ENCODE measurements at regions not wholly inside any gene's neighbourhood (a gene's known extent, or its start where the extent isn't known, plus 50 kb on each side); places are given as distances from the start of the nearest gene placed in this dataset.

- Histone ChIP-seq H3K27me3 (peaks cover 0 to 4% of the 10 kb centered on the region in 2 donors), H3K9me3 (no peaks in the 10 kb centered on the region), H3K4me1 (no peaks in the 10 kb centered on the region), H3K27ac (no peak overlapping the region), H3K36me3 (no peaks in the 10 kb centered on the region), H3K4me3 (no peak overlapping the region)
- intact Hi-C loops (cut with DNase I), result no loop called here
- no peak for TF ChIP-seq CTCF (IDR thresholded peaks at IDR 0.05)
- DNase-seq (no peak), ATAC-seq (no peak)
These were observed 111.0 kb upstream of the APC start for GRCh38 chr5:112626715-112627114.

- Histone ChIP-seq H3K9me3 (peaks cover 0 to 4% of the 10 kb centered on the region in 2 donors), H3K4me1 (no peaks in the 10 kb centered on the region), H3K27ac (no peak overlapping the region), H3K4me3 (no peak overlapping the region), H3K36me3 (no peaks in the 10 kb centered on the region), H3K27me3 (no peaks in the 10 kb centered on the region)
- intact Hi-C loops (cut with DNase I), result no loop called here
- TF ChIP-seq CTCF (IDR thresholded peaks at IDR 0.05), result no peak
- DNase-seq (no peak), ATAC-seq (no peak)
These were observed 109.3 kb upstream of the APC start for GRCh38 chr5:112628214-112628980.

- intact Hi-C loops (cut with DNase I), result no loop called here
- no peaks in the 10 kb centered on the region for H3K27me3 ChIP-seq
- H3K36me3 ChIP-seq, result no peaks in the 10 kb centered on the region
- H3K9me3 ChIP-seq, result peaks cover 0 to 4% of the 10 kb centered on the region in 2 donors
- TF ChIP-seq CTCF (IDR thresholded peaks at IDR 0.05), result no peak
- H3K27ac ChIP-seq, result no peak overlapping the region
- H3K4me1 ChIP-seq, result no peaks in the 10 kb centered on the region
- no peak for ATAC-seq
- no peak overlapping the region for H3K4me3 ChIP-seq
- no peak for DNase-seq
These were observed 107.3 kb upstream of the APC start for GRCh38 chr5:112630246-112631009.

- peaks cover 0 to 4% of the 10 kb centered on the region in 2 donors for H3K9me3 ChIP-seq
- no peaks in the 10 kb centered on the region for H3K36me3 ChIP-seq
- no peak for TF ChIP-seq CTCF (IDR thresholded peaks at IDR 0.05)
- no peaks in the 10 kb centered on the region for H3K27me3 ChIP-seq
- no peak overlapping the region for H3K27ac ChIP-seq
- DNase-seq, result no peak
- H3K4me1 ChIP-seq, result peaks cover 0 to 3% of the 10 kb centered on the region in 2 donors
- intact Hi-C loops (cut with DNase I), result no loop called here
- ATAC-seq, result peak; percentile 14
- no peak overlapping the region for H3K4me3 ChIP-seq
These were observed 103.5 kb upstream of the APC start for GRCh38 chr5:112634166-112634565.

GRCh38 chr5:112634796-112635195 is 102.9 kb upstream of the APC start:
- intact Hi-C loops (cut with DNase I), result no loop called here

More at GRCh38 chr5:112634796-112635195, 102.9 kb upstream of the APC start:
- Histone ChIP-seq H3K27me3 (no peaks in the 10 kb centered on the region), H3K27ac (no peak overlapping the region), H3K4me1 (peaks cover 0 to 3% of the 10 kb centered on the region in 2 donors), H3K36me3 (no peaks in the 10 kb centered on the region), H3K4me3 (no peak overlapping the region), H3K9me3 (peaks cover 0 to 4% of the 10 kb centered on the region in 2 donors)
- ATAC-seq (no peak), DNase-seq (no peak)
- TF ChIP-seq CTCF (IDR thresholded peaks at IDR 0.05), result no peak

Data from left lung (tissue), 4 donors.